Activated CD4-positive, alpha-beta T cell treated with anti-CD3 and anti-CD28 coated beads, Interleukin-2, amount 10 ng/mL, durations not matched to agents 24 days and 14 days (primary cell): ENCODE measurements at regions not wholly inside any gene's neighbourhood (a gene's known extent, or its start where the extent isn't known, plus 50 kb on each side); places are given as distances from the start of the nearest gene placed in this dataset.
"Not testable (repeated sequence)": the region's sequence is repeated elsewhere in the genome, so short reads cannot be mapped to it uniquely, and the experiment has no call there.

Source experiments
- DNase-seq: peaks from one replicate; pipeline ENCODE4 v3.0.0; 2022
- H3K27ac Mint-ChIP-seq: one replicate; pipeline ENCODE4 v1.8.0; 2022; ENCODE audit warnings: mild to moderate bottlenecking, mixed read lengths
- H3K27me3 Mint-ChIP-seq: one replicate; pipeline ENCODE4 v1.8.0; 2022; ENCODE audit warnings: mixed read lengths
- H3K36me3 Mint-ChIP-seq: one replicate; pipeline ENCODE4 v1.8.0; 2022; ENCODE audit warnings: low read depth, mild to moderate bottlenecking, mixed read lengths
- H3K4me1 Mint-ChIP-seq: one replicate; pipeline ENCODE4 v1.8.0; 2021; ENCODE audit warnings: mixed read lengths
- H3K4me3 Mint-ChIP-seq: one replicate; pipeline ENCODE4 v1.8.0; 2022; ENCODE audit warnings: mild to moderate bottlenecking, moderate library complexity, mixed read lengths
- H3K9me3 Mint-ChIP-seq: one replicate; pipeline ENCODE4 v1.8.0; 2021; ENCODE audit warnings: mixed read lengths
- intact Hi-C: fragments of 100-400 bp; cut with micrococcal nuclease; formaldehyde crosslinking; loops from one replicate; pipeline ENCODE4 v1.15.1; 2023

DNA sequence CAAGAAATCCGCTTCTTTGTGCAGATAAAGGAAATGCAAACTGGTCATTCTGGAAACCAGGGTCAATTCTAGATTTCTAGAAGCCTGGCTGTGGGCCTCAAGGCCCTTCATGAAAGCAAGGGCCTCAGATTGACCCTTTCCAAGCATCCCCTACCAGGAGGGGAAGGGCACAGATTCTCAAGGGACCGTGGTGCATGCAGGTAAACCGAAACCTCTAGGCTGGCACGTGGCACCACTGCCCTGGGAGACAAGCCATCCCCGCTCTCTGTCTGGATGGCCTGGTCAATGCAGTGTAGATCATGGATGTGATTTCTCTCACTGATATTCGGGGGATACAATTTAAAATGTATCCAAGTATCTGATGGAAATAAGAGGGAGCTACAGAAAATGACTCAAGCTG, 69.4 kb downstream of the TOMM20 start:
- no peak for DNase-seq
- peaks cover 3% of the 10 kb centered on the region for H3K9me3 Mint-ChIP-seq
- no peaks in the 10 kb centered on the region for H3K27me3 Mint-ChIP-seq
- H3K4me1 Mint-ChIP-seq: peaks cover 36% of the 10 kb centered on the region
- peaks cover 2% of the 10 kb centered on the region for H3K36me3 Mint-ChIP-seq
- intact Hi-C loops: no loop called here
- H3K27ac Mint-ChIP-seq: no peak overlapping the region
- no peak overlapping the region for H3K4me3 Mint-ChIP-seq

DNA sequence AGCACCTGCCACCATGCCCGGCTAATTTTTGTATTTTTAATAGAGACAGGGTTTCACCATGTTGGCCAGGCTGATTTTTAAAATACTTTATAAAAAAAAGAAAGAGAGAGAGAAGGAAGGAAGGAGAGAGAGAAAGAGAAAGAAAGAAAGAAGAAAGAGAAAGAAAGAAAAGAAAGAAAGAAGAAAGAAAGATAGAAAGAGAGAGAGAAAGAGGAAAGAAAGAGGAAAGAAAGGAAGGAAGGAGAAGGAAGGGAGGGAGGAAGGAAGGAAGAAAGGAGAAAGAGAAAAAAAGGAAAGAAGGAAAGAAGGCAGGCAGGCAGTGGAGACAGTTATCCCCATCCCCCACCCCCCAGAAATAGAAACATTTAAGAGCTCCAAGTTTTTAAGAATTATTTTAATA, 69.9 kb downstream of the TOMM20 start:
- no peak overlapping the region for H3K27ac Mint-ChIP-seq
- H3K4me3 Mint-ChIP-seq: no peak overlapping the region
- H3K4me1 Mint-ChIP-seq: peaks cover 32% of the 10 kb centered on the region
- H3K27me3 Mint-ChIP-seq: no peaks in the 10 kb centered on the region
- H3K9me3 Mint-ChIP-seq: peaks cover 4% of the 10 kb centered on the region
- intact Hi-C loops: no loop called here
- H3K36me3 Mint-ChIP-seq: peaks cover 2% of the 10 kb centered on the region
- DNase-seq: no peak

DNA sequence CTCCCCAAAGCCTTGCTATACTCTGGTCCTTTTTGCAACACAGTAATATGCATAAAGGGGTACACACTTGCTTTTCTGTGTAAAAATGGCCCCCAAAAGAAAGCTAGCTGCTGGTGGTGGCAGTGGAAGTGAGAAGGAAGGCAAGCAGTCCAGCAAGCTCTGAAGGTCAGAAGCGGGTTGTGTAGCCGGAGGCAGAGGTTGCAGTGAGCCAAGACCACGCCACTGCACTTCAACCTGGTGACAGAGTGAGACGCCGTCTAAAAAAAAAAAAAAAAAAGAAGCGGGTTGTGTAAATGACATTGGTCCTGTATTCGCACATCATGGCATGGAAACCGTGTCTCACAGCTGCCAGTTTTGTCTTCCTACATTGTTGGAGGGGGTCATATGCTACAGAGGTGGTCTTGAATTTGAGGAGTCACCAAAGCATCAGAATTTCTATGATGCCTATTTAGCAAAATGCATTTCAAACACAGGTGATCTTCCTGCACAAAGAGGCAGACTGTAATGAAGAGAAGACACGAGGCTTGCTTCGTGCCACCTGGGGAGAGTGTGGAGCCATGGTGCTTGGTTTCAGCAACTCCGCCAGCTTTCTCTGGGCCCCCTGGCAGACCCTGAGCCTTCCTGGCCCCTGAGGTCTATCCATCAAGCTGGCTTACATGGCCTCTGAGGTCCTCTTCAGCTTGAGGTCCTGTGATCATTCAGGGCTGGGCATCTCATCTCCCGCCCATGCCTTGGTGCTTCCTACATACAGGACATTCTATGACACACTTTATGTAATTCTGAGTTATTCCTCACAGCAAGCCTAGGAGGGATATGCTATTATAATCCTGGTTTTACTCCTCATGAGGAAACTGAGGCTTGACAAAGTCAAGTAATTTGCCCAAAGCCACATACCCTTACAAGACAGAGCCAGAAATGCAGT, 71.0 kb downstream of the TOMM20 start:
- Mint-ChIP-seq H3K27ac (no peak overlapping the region), H3K27me3 (no peaks in the 10 kb centered on the region), H3K9me3 (peaks cover 4% of the 10 kb centered on the region), H3K4me1 (peaks cover 24% of the 10 kb centered on the region), H3K4me3 (no peak overlapping the region), H3K36me3 (no peaks in the 10 kb centered on the region)
- intact Hi-C loops: no loop called here
- no peak for DNase-seq

DNA sequence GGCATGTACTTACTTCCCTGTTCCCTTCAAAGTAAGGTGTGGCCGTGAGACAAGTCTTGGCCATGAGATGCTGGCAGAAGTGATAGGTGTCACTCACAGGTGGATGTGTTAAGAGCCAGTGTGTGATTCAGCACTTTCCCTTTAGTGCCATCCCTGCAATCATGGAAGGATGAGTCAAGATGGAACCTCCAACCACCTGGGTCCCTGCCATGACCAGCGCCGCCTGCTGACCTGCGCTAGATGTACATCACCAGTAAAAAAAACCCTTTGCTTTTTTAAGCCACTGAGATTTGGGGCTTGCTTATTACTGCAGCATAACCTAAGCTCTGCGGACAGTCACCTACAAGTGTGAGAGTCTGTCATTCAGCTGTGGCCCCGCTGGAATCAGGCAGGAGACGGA, 71.7 kb downstream of the TOMM20 start:
- peaks cover 28% of the 10 kb centered on the region for H3K4me1 Mint-ChIP-seq
- H3K4me3 Mint-ChIP-seq: no peak overlapping the region
- H3K27me3 Mint-ChIP-seq: no peaks in the 10 kb centered on the region
- intact Hi-C loops: no loop called here
- no peaks in the 10 kb centered on the region for H3K36me3 Mint-ChIP-seq
- H3K27ac Mint-ChIP-seq: no peak overlapping the region
- no peak for DNase-seq
- peaks cover 7% of the 10 kb centered on the region for H3K9me3 Mint-ChIP-seq

DNA sequence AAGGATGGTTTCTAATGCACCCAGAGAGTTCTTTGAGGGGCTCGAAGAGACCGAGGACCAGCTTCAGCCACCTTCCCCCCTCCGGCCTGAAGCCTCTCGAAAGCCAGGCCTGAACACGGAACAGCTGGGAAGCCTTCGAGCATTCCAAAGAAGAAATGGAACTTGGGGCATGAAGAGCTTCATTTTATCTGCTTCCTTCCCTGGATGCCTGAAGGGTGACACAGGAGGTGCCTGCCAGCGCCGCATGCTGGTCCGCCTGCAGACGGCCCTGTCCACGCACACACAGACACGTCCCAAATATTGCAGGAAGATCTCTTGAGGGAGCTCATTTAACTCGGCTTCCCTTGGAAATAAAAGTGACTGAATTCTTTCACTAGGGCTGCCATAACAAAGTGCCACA, 73.7 kb downstream of the TOMM20 start:
- H3K4me3 Mint-ChIP-seq: no peak overlapping the region
- intact Hi-C loops: no loop called here
- H3K27ac Mint-ChIP-seq: no peak overlapping the region
- no peaks in the 10 kb centered on the region for H3K27me3 Mint-ChIP-seq
- DNase-seq: no peak
- H3K4me1 Mint-ChIP-seq: peaks cover 25% of the 10 kb centered on the region
- no peaks in the 10 kb centered on the region for H3K36me3 Mint-ChIP-seq
- H3K9me3 Mint-ChIP-seq: peaks cover 7% of the 10 kb centered on the region

DNA sequence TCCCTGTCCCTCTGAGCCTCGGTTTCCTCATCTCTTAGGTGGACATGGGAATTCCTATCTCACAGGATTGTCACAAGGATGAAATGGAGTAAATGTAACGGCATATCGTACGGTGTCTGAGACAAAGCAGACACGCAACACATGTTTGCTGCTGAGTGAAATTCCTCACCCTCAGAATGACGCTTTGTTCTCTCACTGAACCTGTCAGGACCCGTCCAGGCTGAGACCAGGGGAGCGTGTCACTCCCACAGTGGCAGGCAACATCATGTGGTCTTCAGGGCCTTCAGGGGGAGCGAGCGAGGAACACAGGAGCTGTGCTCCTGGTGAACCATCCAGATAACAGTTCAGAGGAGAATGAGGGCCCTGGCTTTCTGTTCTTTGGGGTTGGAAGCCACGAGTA, 74.2 kb downstream of the TOMM20 start:
- intact Hi-C loops: no loop called here
- Mint-ChIP-seq H3K4me1 (peaks cover 30% of the 10 kb centered on the region), H3K27ac (no peak overlapping the region), H3K27me3 (no peaks in the 10 kb centered on the region), H3K4me3 (no peak overlapping the region), H3K9me3 (peaks cover 7% of the 10 kb centered on the region), H3K36me3 (no peaks in the 10 kb centered on the region)
- no peak for DNase-seq

DNA sequence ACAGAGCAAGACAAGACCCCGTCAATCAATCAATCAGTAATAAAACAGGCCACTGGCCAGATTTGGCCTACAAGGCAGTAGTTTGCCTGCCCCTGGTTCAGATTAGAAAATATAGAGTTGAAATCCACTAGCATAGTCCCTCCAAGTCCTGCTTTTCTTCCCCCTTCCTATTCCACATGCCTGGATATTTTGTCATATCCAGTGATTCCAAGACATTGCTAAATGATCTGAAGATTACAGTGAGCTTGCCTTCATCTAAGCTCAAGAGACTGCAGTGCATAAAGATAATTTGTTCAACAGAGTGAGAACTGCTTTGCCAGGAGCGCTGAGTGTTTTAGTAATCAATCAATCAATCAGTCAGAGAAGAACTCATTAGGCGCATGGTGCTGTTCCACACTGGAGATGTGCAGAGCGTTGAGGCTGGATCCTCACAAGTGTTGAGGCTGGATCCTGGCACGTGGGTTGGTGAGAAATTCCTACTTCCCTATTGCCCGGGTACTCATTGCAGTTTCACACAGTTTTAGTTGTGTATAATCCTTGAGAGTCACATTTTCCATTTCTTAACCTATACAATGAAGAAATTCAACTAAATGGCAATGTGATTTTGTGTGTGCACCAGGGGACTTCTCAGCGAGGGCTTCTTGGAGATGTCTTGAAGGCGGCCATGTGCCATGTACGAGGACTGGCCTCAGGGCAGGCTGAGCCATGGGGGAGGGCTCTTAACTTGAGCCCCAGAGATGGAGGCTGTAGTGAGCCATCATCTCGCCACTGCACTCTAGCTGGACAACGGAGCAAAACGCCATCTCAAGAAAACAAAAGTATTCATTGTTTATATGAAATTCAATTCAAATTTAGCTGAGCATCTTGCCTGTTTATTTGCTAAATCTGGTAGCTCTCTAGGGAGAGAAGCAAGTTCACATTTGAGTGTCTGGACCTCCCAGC, 76.3 kb downstream of the TOMM20 start:
- Mint-ChIP-seq H3K27ac (peak overlapping the region; percentile 85), H3K4me3 (no peak overlapping the region), H3K4me1 (peaks cover 42% of the 10 kb centered on the region), H3K9me3 (peaks cover 7% of the 10 kb centered on the region), H3K27me3 (no peaks in the 10 kb centered on the region), H3K36me3 (peaks cover 3% of the 10 kb centered on the region)
- DNase-seq: no peak
- intact Hi-C loops: no loop called here

DNA sequence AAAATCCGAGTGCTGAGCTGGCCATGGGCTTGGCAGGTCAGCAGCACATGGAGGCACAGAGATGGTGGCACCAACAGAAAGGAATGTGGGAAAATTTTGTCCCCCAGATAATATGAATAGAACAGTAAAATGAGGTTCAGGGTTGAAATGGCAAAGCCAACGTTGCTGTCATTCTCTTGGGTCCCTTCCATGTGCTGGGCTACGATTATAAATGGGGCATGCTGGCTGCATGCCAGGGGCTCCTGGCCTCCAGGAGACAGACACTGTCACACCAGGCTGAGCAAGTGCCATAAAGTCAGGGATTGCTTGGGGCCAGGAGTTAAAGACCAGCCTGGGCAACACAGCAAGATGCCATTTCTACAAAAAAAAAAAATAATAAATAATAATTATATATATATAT, 77.1 kb downstream of the TOMM20 start:
- no peak for DNase-seq
- Mint-ChIP-seq H3K4me1 (peaks cover 40% of the 10 kb centered on the region), H3K36me3 (peaks cover 3% of the 10 kb centered on the region), H3K4me3 (no peak overlapping the region), H3K27me3 (no peaks in the 10 kb centered on the region), H3K27ac (peak overlapping the region; percentile 66), H3K9me3 (peaks cover 7% of the 10 kb centered on the region)
- intact Hi-C loops: no loop called here

DNA sequence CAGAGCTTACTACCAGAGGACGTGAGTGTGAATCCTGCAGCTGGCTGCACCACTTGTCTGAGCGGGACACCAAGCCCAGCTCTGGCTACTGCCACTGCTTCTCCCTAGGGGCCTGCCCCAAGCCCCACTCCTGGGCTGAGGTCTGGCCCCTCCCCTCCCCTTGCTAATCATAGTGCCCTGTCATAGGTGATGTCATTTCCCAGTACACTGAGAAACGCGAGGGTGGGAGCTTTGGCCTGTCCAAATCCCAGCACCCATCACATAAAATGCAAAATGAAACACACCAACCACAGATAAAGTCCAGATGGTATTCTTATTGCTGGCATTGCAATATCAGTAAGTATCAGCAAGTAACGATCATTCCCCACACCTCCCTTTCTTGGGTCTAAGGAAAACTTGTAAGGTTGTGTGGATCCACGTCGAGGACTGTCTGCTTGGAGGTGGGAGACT, 77.7 kb downstream of the TOMM20 start:
- peaks cover 44% of the 10 kb centered on the region for H3K4me1 Mint-ChIP-seq
- H3K36me3 Mint-ChIP-seq: peaks cover 3% of the 10 kb centered on the region
- intact Hi-C loops: no loop called here
- H3K4me3 Mint-ChIP-seq: no peak overlapping the region
- no peak for DNase-seq
- H3K27ac Mint-ChIP-seq: peak overlapping the region; percentile 66
- no peaks in the 10 kb centered on the region for H3K27me3 Mint-ChIP-seq
- peaks cover 7% of the 10 kb centered on the region for H3K9me3 Mint-ChIP-seq

DNA sequence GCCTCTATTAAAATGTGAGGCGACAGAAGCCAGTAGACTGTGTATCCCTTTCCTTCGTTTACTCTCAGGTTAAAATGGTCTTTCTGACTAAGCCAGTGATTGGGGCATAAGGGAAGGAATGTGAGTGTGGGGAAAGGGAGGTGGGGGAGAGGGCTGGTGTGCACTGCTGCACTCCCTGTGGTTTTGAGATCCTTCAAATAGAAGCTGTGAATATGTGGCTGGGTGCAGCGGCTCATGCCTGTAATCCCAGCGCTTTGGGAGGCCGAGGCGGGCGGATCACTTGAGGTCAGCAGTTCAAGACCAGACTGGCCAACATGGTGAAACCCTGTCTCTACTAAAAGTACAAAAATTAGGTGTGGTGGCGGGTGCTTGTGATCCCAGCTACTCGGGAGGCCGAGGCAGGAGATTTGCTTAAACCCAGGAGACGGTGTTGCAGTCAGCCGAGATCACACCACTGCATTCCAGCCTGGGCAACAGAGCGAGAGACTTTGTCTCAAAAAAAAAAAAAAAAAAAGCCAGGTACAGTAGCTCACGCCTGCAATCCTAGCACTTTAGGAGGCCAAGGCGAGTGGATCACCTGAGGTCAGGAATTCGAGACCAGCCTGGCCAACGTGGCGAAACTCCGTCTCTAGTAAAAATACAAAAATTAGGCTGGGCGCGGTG, 78.8 kb downstream of the TOMM20 start:
- peaks cover 55% of the 10 kb centered on the region for H3K4me1 Mint-ChIP-seq
- not testable (repeated sequence) for H3K9me3 Mint-ChIP-seq, H3K4me3 Mint-ChIP-seq, H3K36me3 Mint-ChIP-seq, DNase-seq, H3K27me3 Mint-ChIP-seq
- peak overlapping the region; percentile 97 for H3K27ac Mint-ChIP-seq
- intact Hi-C loops: loop anchor here (2.0 kb wide), 1 partner anchor 69 kb away; no protein-coding TSS in a partner anchor

DNA sequence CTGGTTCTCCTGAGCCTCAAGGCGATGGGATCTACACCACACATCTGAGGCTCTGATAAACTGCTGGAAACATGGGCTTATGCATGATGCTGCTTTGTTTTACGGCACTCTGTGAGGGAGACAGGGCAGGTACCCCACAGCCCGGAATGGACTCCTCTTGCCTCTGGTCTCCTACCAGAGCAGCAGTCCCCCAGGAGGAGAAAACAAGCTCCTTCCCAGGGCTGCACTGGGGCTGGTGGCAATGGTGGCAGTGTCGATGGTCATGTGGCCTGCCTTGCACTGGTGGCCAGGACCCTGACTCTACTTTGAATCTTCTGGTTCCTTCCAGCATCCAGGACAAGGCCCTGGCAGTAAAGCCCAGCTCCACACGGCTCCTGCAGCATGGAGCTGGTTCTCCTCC, 79.4 kb downstream of the TOMM20 start:
- intact Hi-C loops: loop anchor here (2.0 kb wide), 1 partner anchor 68 kb away; no protein-coding TSS in a partner anchor
- peaks cover 4% of the 10 kb centered on the region for H3K9me3 Mint-ChIP-seq
- peaks cover 60% of the 10 kb centered on the region for H3K4me1 Mint-ChIP-seq
- H3K27me3 Mint-ChIP-seq: no peaks in the 10 kb centered on the region
- no peak overlapping the region for H3K4me3 Mint-ChIP-seq
- H3K27ac Mint-ChIP-seq: peak overlapping the region; percentile 97
- H3K36me3 Mint-ChIP-seq: peaks cover 3% of the 10 kb centered on the region
- no peak for DNase-seq

DNA sequence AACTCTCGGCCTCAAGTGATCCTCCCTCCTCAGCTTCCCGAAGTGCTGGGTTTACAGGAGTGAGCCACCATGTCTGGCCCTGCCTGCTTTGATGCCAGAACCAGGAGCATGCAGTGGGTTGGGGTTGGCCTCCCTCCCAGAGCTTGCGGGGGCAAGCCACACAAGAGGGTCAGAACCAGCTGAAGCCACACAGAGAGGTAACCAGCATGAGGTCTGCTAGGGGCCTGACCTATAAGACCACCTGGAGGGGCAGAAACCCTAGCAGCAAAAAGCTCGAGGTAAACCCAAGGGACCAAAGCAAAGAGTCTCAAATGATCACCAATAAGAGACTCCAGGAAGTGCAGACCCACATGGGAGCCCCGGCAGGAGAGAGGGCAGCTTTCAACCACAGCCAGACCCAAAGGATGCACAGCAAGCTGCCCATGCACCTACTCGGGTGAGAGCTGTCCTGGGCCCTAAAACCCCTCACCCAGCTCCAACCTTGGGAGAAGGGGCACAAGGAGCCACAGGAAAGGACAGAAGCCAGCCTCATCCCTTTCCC, 81.2 kb downstream of the TOMM20 start:
- intact Hi-C loops: no loop called here
- no peak for DNase-seq
- peak overlapping the region; percentile 97 for H3K27ac Mint-ChIP-seq
- peaks cover 56% of the 10 kb centered on the region for H3K4me1 Mint-ChIP-seq
- H3K4me3 Mint-ChIP-seq: peak overlapping the region; percentile 65
- no peaks in the 10 kb centered on the region for H3K27me3 Mint-ChIP-seq
- peaks cover 3% of the 10 kb centered on the region for H3K9me3 Mint-ChIP-seq
- H3K36me3 Mint-ChIP-seq: peaks cover 3% of the 10 kb centered on the region

DNA sequence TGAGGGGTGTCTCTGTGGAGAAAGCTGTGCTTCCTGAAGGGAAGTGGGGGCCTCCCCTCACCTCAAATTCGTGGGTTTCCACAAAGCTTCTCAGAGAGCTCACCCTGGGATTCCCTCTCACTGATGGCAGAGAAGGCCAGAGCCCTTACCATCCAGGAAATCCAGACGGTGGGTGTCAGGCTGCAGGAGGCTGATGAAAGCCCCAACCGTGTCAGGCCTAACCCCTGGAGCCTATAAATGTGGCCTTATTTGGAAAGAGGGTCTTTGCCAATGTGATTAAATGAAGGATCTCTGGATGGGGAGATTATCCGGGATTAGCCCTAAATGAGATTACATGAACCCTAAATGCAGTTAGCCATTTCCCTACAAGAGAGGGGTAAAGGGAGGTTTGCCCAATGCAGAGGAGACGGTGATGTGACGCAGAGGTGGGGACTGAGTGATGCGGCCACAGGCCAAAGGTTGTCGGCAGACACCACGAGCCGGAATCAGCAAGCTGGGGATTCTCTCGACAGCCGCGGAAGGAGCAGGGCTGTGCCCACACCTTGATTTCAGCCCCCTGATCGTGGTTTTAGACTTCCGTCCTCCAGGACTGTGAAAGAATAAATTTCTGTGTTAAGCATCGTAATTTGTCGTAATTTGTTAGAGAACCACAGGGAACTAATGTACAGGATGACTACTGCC, 82.6 kb downstream of the TOMM20 start:
- H3K27me3 Mint-ChIP-seq: no peaks in the 10 kb centered on the region
- peak overlapping the region; percentile 80 for H3K27ac Mint-ChIP-seq
- peaks cover 1% of the 10 kb centered on the region for H3K9me3 Mint-ChIP-seq
- intact Hi-C loops: no loop called here
- H3K36me3 Mint-ChIP-seq: peaks cover 3% of the 10 kb centered on the region
- H3K4me3 Mint-ChIP-seq: peak overlapping the region; percentile 32
- DNase-seq: no peak
- H3K4me1 Mint-ChIP-seq: peaks cover 50% of the 10 kb centered on the region
